IMR-90 (cell line): ENCODE measurements at regions not wholly inside any gene's neighbourhood (a gene's known extent, or its start where the extent isn't known, plus 50 kb on each side); places are given as distances from the start of the nearest gene placed in this dataset.

ENCODE experiments used
- ATAC-seq: fragments of 200-7000 bp; cut with Tn5 transposase; 2 replicates; pipeline ENCODE4 v1.9.1; 2020; ENCODE audit warnings: low read depth, mild to moderate bottlenecking, moderate library complexity
- BruUV-seq: library from RNA; stranded (reverse); fragments of 400-500 nt; replicated peaks from 2 replicates; lab custom pipeline; 2021; lab: Mats Ljungman, UMichigan
- CTCF ChIA-PET: fragments of 300-600 bp; formaldehyde crosslinking; extraction: SDS; loops from one replicate; lab custom pipeline; 2021; ENCODE audit warnings: antibody characterized with exemption; lab: Yijun Ruan, JAX
- POLR2A ChIA-PET: fragments of 300-600 bp; sonication (Branson Sonifier 250); formaldehyde crosslinking; loops from one replicate; lab custom pipeline; 2022; ENCODE audit warnings: antibody characterized with exemption; ENCODE audit not compliant: unreplicated experiment; lab: Charles Lee
- DNase-seq: peaks from one replicate; pipeline ENCODE4 v3.0.0; 2013
- H2AFZ ChIP-seq: replicated peaks from 2 replicates; pipeline ENCODE3; 2013; ENCODE audit warnings: low read length, mild to moderate bottlenecking; ENCODE audit not compliant: poor library complexity
- H2AK5ac ChIP-seq: 2 replicates; pipeline ENCODE4 v1.6.1; 2013; ENCODE audit warnings: low read depth, low read length, inconsistent platforms
- H2AK9ac ChIP-seq: replicated peaks from 2 replicates; pipeline ENCODE3; 2013; ENCODE audit warnings: mild to moderate bottlenecking, low read depth, low read length, moderate library complexity; ENCODE audit not compliant: poor library complexity
- H2BK120ac ChIP-seq: 2 replicates; pipeline ENCODE4 v1.6.1; 2013; ENCODE audit warnings: low read depth, low read length, inconsistent platforms
- H2BK15ac ChIP-seq: 3 replicates; pipeline ENCODE4 v1.6.1; 2013; ENCODE audit warnings: low read depth, low read length, inconsistent platforms
- H2BK20ac ChIP-seq: 2 replicates; pipeline ENCODE4 v1.6.1; 2013; ENCODE audit warnings: low read depth, mild to moderate bottlenecking, inconsistent platforms, low read length, moderate library complexity
- H2BK5ac ChIP-seq: 2 replicates; pipeline ENCODE4 v1.6.1; 2013; ENCODE audit warnings: mild to moderate bottlenecking, low read depth, low read length, inconsistent platforms; ENCODE audit not compliant: poor library complexity, severe bottlenecking
- H3K14ac ChIP-seq: replicated peaks from 2 replicates; pipeline ENCODE4 v1.6.1; 2013; ENCODE audit warnings: low read depth, low read length, inconsistent platforms
- H3K18ac ChIP-seq: 2 replicates; pipeline ENCODE4 v1.6.1; 2013; ENCODE audit warnings: low read depth, low read length, control low read depth
- H3K23ac ChIP-seq: 2 replicates; pipeline ENCODE4 v1.6.1; 2013; ENCODE audit warnings: low read depth, low read length, inconsistent platforms
- H3K27ac ChIP-seq: 2 replicates; pipeline ENCODE4 v1.5.1; 2013; ENCODE audit warnings: mild to moderate bottlenecking, control low read depth, low read length; ENCODE audit not compliant: insufficient read depth
- H3K27me3 ChIP-seq: 2 replicates; pipeline ENCODE4 v1.6.1; 2013; ENCODE audit warnings: low read length; ENCODE audit not compliant: control insufficient read depth, insufficient read depth
- H3K36me3 ChIP-seq: 2 replicates; pipeline ENCODE4 v1.6.1; 2013; ENCODE audit warnings: low read length, mixed read lengths; ENCODE audit not compliant: control insufficient read depth, insufficient read depth
- H3K4ac ChIP-seq: 2 replicates; pipeline ENCODE4 v1.6.1; 2013; ENCODE audit warnings: low read depth, low read length, inconsistent platforms
- H3K4me1 ChIP-seq: 2 replicates; pipeline ENCODE4 v1.6.1; 2013; ENCODE audit warnings: low read length, mixed read lengths; ENCODE audit not compliant: control insufficient read depth, insufficient read depth
- H3K4me2 ChIP-seq: 2 replicates; pipeline ENCODE4 v1.6.1; 2013; ENCODE audit warnings: low read depth, mild to moderate bottlenecking, control low read depth, low read length, moderate library complexity
- H3K4me3 ChIP-seq: 2 replicates; pipeline ENCODE4 v1.5.1; 2013; ENCODE audit warnings: low read depth, mild to moderate bottlenecking, control low read depth, low read length, moderate library complexity; ENCODE audit not compliant: insufficient read depth
- H3K56ac ChIP-seq: 2 replicates; pipeline ENCODE4 v1.6.1; 2013; ENCODE audit warnings: low read length, inconsistent platforms; ENCODE audit not compliant: insufficient read depth; ENCODE audit errors: extremely low read depth
- H3K79me1 ChIP-seq, 2 experiments: 2 replicates each; pipeline ENCODE4 v1.6.1; 2013; ENCODE audit warnings: low read length in 2 of 2, inconsistent platforms in 1 of 2, low read depth in 1 of 2
- H3K9ac ChIP-seq: 2 replicates; pipeline ENCODE4 v1.6.1; 2013; ENCODE audit warnings: low read depth, low read length, control low read depth
- H3K9me1 ChIP-seq: 2 replicates; pipeline ENCODE4 v1.6.1; 2013; ENCODE audit warnings: low read length, inconsistent platforms; ENCODE audit not compliant: insufficient read depth
- H3K9me3 ChIP-seq: 2 replicates; pipeline ENCODE4 v1.6.1; 2013; ENCODE audit warnings: low read length; ENCODE audit not compliant: control insufficient read depth, insufficient read depth
- H4K20me1 ChIP-seq: 2 replicates; pipeline ENCODE4 v1.6.1; 2013; ENCODE audit warnings: low read length, inconsistent platforms; ENCODE audit not compliant: insufficient read depth
- H4K5ac ChIP-seq: 2 replicates; pipeline ENCODE4 v1.6.1; 2013; ENCODE audit warnings: mild to moderate bottlenecking, low read depth, low read length, control low read depth
- H4K8ac ChIP-seq, 2 experiments: 2 replicates each; pipeline ENCODE4 v1.6.1; 2013; ENCODE audit warnings: low read depth in 2 of 2, low read length in 2 of 2, control low read depth in 1 of 2, inconsistent platforms in 1 of 2
- H4K91ac ChIP-seq: 2 replicates; pipeline ENCODE4 v1.6.1; 2013; ENCODE audit warnings: low read depth, low read length, inconsistent platforms; ENCODE audit not compliant: insufficient read depth
- BHLHE40 ChIP-seq: fragments of 150-350 bp; IDR thresholded peaks from 2 replicates; pipeline ENCODE4 v1.6.1; 2016; ENCODE audit warnings: mild to moderate bottlenecking, low read depth, low read length
- CEBPB ChIP-seq: IDR thresholded peaks from 2 replicates; pipeline ENCODE4 v1.6.1; 2012; ENCODE audit warnings: low read depth, low read length, improper control_type of control experiment
- FOS ChIP-seq: fragments of 150-350 bp; IDR thresholded peaks from 2 replicates; pipeline ENCODE4 v1.6.1; 2016; ENCODE audit warnings: low read depth, low read length
- MAZ ChIP-seq: IDR thresholded peaks from 2 replicates; pipeline ENCODE4 v1.6.1; 2012; ENCODE audit warnings: low read depth, mild to moderate bottlenecking, low read length, improper control_type of control experiment, moderate library complexity, borderline replicate concordance
- MXI1 ChIP-seq: IDR thresholded peaks from 2 replicates; pipeline ENCODE4 v1.6.1; 2012; ENCODE audit warnings: low read depth, mild to moderate bottlenecking, low read length, moderate library complexity, borderline replicate concordance
- RAD21 ChIP-seq: IDR thresholded peaks from 2 replicates; pipeline ENCODE4 v1.6.1; 2012; ENCODE audit warnings: low read length, improper control_type of control experiment
- RCOR1 ChIP-seq: IDR thresholded peaks from 2 replicates; pipeline ENCODE4 v1.6.1; 2012; ENCODE audit warnings: mild to moderate bottlenecking, low read length, improper control_type of control experiment; ENCODE audit not compliant: insufficient replicate concordance
- SMC3 ChIP-seq: fragments of 150-350 bp; IDR thresholded peaks from 2 replicates; pipeline ENCODE4 v1.6.1; 2016; ENCODE audit warnings: low read depth, mild to moderate bottlenecking, antibody characterized with exemption, low read length, moderate library complexity
- WGBS, 2 experiments: methylation state at CpG; one replicate each; pipeline versions ENCODE4 v1.1.5 to v1.1.7; 2013; ENCODE audit warnings: missing lambda C conversion rate in 2 of 2; ENCODE audit not compliant: insufficient read length in 1 of 2; ENCODE audit errors: extremely low coverage in 2 of 2; 5-methylcytosine and 5-hydroxymethylcytosine counted together
- dilution Hi-C: fragments of 300-500 bp; cut with HindIII; formaldehyde crosslinking; loops from one replicate; pipeline ENCODE4 v1.14.3; 2018; ENCODE audit warnings: low sequenced_read_pairs; ENCODE audit not compliant: unreplicated experiment
- in situ Hi-C: fragments of 300-500 bp; cut with MboI; formaldehyde crosslinking; loops from 3 replicates; pipeline ENCODE4 v1.14.3; 2019; ENCODE audit warnings: low sequenced_read_pairs, inconsistent platforms, mixed read lengths
- intact Hi-C: fragments of 100-400 bp; cut with micrococcal nuclease; formaldehyde crosslinking; loops from 2 replicates; pipeline ENCODE4 v1.10.0; 2022
- TF ChIP-seq, protein P1 (sequence below): fragments of 150-350 bp; IDR thresholded peaks from 2 replicates; pipeline ENCODE4 v1.6.1; 2016; ENCODE audit warnings: low read depth, mild to moderate bottlenecking, low read length, moderate library complexity, borderline replicate concordance
- TF ChIP-seq, protein P2 (sequence below): fragments of 150-350 bp; IDR thresholded peaks from 2 replicates; pipeline ENCODE4 v1.6.1; 2017; ENCODE audit warnings: mild to moderate bottlenecking, antibody characterized with exemption, low read length, low read depth
- TF ChIP-seq, protein P3 (sequence below): conservative IDR thresholded peaks from 2 replicates; pipeline ENCODE4 v1.5.1; 2012; ENCODE audit warnings: mild to moderate bottlenecking, low read depth, low read length, improper control_type of control experiment

DNA sequence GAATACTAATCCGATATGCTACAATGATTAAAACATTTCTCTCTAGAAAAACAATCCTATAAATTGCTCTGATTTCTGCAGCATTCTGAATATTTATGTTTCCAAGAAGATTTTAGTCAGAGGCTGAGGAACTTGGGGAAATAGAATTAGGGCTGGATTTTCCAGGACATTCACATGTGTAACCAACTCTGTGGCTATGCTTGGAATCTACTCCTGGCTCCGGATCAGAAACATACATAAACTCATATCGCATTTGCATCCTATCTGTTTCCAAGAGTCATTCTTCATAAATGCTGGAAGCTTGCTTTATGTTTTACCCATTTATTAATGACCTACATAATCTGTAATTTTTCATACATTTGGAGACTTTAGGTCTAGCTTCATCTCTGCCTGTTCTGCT, 459.9 kb upstream of the MARCKS start:
- intact Hi-C loops, result no loop called here

More for the DNA sequence above, 459.9 kb upstream of the MARCKS start:
- no peak overlapping the region for H4K5ac ChIP-seq
- no peaks in the 10 kb centered on the region for H3K9me1 ChIP-seq
- H2AK9ac ChIP-seq, result no peak overlapping the region
- no peak overlapping the region for H2AK5ac ChIP-seq
- no peak overlapping the region for H3K56ac ChIP-seq
- in situ Hi-C loops (no loop called here), dilution Hi-C loops (no loop called here)
- no peak overlapping the region for H3K14ac ChIP-seq
- H2BK15ac ChIP-seq, result no peak overlapping the region
- no peak overlapping the region for H3K23ac ChIP-seq
- peak overlapping the region; percentile 7; the same call in 1 of the 2 replicates for H3K4me2 ChIP-seq
- WGBS, 2 experiments, result no CpG with 5 or more reads among the region's 3 CpGs
- H3K36me3 ChIP-seq, result no peaks in the 10 kb centered on the region
- H3K79me1 ChIP-seq, result no peaks in the 10 kb centered on the region
- no peak overlapping the region for H3K9ac ChIP-seq
- peaks cover 5% of the 10 kb centered on the region for H3K4me1 ChIP-seq
- no TSS peak for BruUV-seq
- H4K8ac ChIP-seq, result no peak overlapping the region
- no peak overlapping the region for H2BK120ac ChIP-seq
- H2BK20ac ChIP-seq, result no peak overlapping the region
- no peak overlapping the region for H2AFZ ChIP-seq
- H3K27ac ChIP-seq, result no peak overlapping the region
- no peak overlapping the region for H4K91ac ChIP-seq
- TF ChIP-seq MAZ (no peak), BHLHE40 (no peak), CEBPB (no peak), MXI1 (no peak), FOS (no peak), RAD21 (no peak), SMC3 (no peak), RCOR1 (no peak)
- TF ChIP-seq, protein P1, sequence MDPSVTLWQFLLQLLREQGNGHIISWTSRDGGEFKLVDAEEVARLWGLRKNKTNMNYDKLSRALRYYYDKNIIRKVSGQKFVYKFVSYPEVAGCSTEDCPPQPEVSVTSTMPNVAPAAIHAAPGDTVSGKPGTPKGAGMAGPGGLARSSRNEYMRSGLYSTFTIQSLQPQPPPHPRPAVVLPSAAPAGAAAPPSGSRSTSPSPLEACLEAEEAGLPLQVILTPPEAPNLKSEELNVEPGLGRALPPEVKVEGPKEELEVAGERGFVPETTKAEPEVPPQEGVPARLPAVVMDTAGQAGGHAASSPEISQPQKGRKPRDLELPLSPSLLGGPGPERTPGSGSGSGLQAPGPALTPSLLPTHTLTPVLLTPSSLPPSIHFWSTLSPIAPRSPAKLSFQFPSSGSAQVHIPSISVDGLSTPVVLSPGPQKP, result no peak
- TF ChIP-seq, protein P2, sequence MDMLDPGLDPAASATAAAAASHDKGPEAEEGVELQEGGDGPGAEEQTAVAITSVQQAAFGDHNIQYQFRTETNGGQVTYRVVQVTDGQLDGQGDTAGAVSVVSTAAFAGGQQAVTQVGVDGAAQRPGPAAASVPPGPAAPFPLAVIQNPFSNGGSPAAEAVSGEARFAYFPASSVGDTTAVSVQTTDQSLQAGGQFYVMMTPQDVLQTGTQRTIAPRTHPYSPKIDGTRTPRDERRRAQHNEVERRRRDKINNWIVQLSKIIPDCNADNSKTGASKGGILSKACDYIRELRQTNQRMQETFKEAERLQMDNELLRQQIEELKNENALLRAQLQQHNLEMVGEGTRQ, result no peak
- TF ChIP-seq, protein P3, sequence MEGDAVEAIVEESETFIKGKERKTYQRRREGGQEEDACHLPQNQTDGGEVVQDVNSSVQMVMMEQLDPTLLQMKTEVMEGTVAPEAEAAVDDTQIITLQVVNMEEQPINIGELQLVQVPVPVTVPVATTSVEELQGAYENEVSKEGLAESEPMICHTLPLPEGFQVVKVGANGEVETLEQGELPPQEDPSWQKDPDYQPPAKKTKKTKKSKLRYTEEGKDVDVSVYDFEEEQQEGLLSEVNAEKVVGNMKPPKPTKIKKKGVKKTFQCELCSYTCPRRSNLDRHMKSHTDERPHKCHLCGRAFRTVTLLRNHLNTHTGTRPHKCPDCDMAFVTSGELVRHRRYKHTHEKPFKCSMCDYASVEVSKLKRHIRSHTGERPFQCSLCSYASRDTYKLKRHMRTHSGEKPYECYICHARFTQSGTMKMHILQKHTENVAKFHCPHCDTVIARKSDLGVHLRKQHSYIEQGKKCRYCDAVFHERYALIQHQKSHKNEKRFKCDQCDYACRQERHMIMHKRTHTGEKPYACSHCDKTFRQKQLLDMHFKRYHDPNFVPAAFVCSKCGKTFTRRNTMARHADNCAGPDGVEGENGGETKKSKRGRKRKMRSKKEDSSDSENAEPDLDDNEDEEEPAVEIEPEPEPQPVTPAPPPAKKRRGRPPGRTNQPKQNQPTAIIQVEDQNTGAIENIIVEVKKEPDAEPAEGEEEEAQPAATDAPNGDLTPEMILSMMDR, result no peak
- H3K4me3 ChIP-seq, result no peak overlapping the region
- DNase-seq (peak; percentile 79), ATAC-seq (peak; percentile 75)
- peak overlapping the region; percentile 11 for H2BK5ac ChIP-seq
- no peaks in the 10 kb centered on the region for H3K27me3 ChIP-seq
- ChIA-PET CTCF (interaction anchor here (0.9 kb wide), 1 partner anchor 28 kb away, joined by 3 read pairs; no protein-coding TSS in a partner anchor), POLR2A (no interaction called here)
- H3K9me3 ChIP-seq, result no peaks in the 10 kb centered on the region
- H4K20me1 ChIP-seq, result no peaks in the 10 kb centered on the region
- no peak overlapping the region for H3K4ac ChIP-seq
- no peak overlapping the region for H3K18ac ChIP-seq
